Bronchial epithelial cell (primary cell): ENCODE measurements at regions not wholly inside any gene's neighbourhood (a gene's known extent, or its start where the extent isn't known, plus 50 kb on each side); places are given as distances from the start of the nearest gene placed in this dataset.

ENCODE experiments used
- DNase-seq: peaks from one replicate; pipeline ENCODE4 v3.0.0-alpha.2; 2010; ENCODE audit warnings: low read depth
- FAIRE-seq: peaks from 2 replicates; lab custom pipeline; 2011; peaks lifted over from hg19 to GRCh38; lab: Jason Lieb, UNC
- H3K27me3 ChIP-seq: 2 replicates; pipeline ENCODE4 v1.5.1; 2011; ENCODE audit warnings: low read length; ENCODE audit not compliant: control insufficient read depth, insufficient read depth
- H3K36me3 ChIP-seq: 2 replicates; pipeline ENCODE4 v1.5.1; 2011; ENCODE audit warnings: low read length; ENCODE audit not compliant: control insufficient read depth, insufficient read depth
- H3K4me3 ChIP-seq: 2 replicates; pipeline ENCODE4 v1.5.1; 2011; ENCODE audit warnings: mild to moderate bottlenecking, low read depth, low read length, control low read depth
- TF ChIP-seq, protein P1 (sequence below): IDR thresholded peaks from 2 replicates; pipeline ENCODE4 v1.5.1; 2011; ENCODE audit warnings: mild to moderate bottlenecking, moderate library complexity, low read length, control low read depth, inconsistent platforms; ENCODE audit not compliant: insufficient read depth, severe bottlenecking

DNA sequence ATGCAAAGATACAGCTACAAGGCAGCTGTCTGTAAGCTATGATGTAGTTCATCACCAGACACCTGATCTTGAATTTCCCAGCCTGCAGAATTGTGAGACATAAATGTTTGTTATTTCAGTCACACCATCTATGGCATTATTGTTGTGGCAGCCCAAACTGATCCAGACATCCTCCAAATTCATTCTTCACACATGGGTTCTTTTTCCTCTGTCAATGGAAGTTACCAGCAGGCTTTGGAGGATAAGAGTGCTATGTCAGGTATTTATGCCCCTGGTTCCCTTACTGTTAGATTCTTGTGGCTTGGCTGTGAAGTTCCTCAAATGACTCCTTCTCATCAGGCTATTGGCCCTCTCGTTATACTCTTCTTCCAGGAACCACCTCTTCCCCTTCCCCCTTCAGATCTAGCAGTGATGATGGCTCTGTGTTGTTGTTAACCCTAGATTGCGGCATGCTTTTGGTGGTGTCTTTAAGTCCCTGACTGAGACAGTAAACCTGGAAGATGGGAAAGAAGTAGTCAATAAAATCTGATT lies 91.0 kb upstream of the CHMP2B start:
- no peak for FAIRE-seq
- Histone ChIP-seq H3K36me3 (no peaks in the 10 kb centered on the region), H3K4me3 (no peak overlapping the region), H3K27me3 (no peaks in the 10 kb centered on the region)
- TF ChIP-seq, protein P1, sequence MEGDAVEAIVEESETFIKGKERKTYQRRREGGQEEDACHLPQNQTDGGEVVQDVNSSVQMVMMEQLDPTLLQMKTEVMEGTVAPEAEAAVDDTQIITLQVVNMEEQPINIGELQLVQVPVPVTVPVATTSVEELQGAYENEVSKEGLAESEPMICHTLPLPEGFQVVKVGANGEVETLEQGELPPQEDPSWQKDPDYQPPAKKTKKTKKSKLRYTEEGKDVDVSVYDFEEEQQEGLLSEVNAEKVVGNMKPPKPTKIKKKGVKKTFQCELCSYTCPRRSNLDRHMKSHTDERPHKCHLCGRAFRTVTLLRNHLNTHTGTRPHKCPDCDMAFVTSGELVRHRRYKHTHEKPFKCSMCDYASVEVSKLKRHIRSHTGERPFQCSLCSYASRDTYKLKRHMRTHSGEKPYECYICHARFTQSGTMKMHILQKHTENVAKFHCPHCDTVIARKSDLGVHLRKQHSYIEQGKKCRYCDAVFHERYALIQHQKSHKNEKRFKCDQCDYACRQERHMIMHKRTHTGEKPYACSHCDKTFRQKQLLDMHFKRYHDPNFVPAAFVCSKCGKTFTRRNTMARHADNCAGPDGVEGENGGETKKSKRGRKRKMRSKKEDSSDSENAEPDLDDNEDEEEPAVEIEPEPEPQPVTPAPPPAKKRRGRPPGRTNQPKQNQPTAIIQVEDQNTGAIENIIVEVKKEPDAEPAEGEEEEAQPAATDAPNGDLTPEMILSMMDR, result no peak
- no peak for DNase-seq

DNA sequence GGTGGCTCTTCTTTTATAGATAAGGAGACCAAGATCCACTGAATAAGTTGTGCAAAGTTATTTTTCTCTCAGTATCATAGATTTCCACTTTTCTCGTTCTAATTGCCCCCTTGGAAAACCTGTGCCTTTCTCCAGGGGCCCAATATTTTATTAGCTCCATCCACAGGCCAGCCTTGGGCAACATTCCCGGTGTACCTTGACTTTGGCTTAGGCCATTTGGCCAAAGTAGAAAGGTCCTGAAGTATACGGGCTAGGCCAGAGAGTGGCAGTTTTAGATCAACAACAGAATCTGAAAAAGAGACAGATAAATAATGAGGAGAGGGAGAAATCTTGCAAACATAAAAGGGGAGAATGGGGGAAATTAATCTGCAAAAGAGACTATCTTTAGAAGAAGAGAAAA lies 91.7 kb upstream of the CHMP2B start:
- no peak for FAIRE-seq
- DNase-seq, result no peak
- H3K36me3 ChIP-seq, result no peaks in the 10 kb centered on the region
- TF ChIP-seq, protein P1, result no peak
- no peaks in the 10 kb centered on the region for H3K27me3 ChIP-seq
- no peak overlapping the region for H3K4me3 ChIP-seq

DNA sequence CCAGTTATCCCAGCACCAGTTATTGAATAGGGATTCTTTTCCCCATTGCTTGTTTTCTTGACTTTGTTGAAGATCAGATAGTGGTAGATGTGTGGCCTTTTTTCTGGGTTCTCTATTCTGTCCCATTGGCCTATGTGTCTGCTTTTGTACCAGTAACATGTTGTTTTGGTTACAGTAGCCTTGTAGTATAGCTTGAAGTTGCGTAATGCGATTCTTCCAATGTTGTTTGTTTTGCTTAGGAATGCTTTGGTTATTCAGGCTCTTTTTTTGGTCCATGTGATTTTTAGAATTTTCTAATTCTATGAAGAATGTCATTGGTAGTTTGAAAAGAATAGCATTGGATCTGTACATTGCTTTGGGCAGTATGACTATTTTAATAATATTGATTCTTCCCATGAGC lies 94.3 kb upstream of the CHMP2B start:
- H3K4me3 ChIP-seq, result no peak overlapping the region
- DNase-seq (no peak), FAIRE-seq (no peak)
- TF ChIP-seq, protein P1, result no peak
- H3K36me3 ChIP-seq, result no peaks in the 10 kb centered on the region
- H3K27me3 ChIP-seq, result no peaks in the 10 kb centered on the region

DNA sequence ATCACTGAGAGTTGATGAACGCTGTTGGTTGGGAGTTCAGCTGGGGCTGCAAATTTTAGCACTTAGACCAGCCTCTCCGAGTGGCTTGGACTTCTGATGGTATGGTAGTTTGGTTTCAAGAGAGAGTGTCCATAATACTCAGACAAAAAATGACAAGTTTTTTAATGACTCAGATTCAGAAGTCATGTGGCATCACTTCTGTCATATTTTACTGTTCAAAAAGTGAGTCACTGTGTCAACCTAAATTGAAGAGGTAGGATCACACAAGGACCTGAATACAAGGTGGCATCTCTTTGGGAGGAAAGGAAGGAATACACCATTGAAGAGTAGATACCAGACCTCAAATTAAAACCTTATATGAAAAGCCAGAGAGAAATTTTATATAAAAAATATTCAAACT lies 99.1 kb upstream of the CHMP2B start:
- DNase-seq, result peak; percentile 6
- H3K27me3 ChIP-seq, result no peaks in the 10 kb centered on the region
- no peak for FAIRE-seq
- H3K36me3 ChIP-seq, result no peaks in the 10 kb centered on the region
- TF ChIP-seq, protein P1, result no peak
- H3K4me3 ChIP-seq, result no peak overlapping the region

DNA sequence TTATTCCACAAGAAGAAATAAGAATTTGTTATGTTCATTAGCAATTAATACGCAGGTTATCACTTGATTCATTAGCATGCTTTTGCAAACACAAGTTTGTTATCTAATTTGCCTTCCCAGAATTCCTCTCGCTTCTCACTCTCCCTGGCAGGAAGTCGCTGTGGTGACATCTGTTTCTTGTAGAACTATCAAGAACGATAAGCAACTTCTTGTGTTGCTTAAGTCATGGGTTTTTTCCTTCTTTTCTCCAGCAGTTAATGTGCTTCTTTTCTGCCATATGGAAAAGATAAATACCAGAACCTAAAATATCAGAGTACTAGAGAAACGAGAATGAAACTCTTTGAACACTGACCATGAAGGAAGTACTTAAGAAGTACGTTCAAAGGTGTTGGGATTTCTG lies 99.8 kb upstream of the CHMP2B start:
- no peaks in the 10 kb centered on the region for H3K27me3 ChIP-seq

More for the DNA sequence above, 99.8 kb upstream of the CHMP2B start:
- H3K4me3 ChIP-seq, result no peak overlapping the region
- DNase-seq (no peak), FAIRE-seq (no peak)
- TF ChIP-seq, protein P1, result no peak
- no peaks in the 10 kb centered on the region for H3K36me3 ChIP-seq
